ENCODE measurements at regions not wholly inside any gene's neighbourhood (a gene's known extent, or its start where the extent isn't known, plus 50 kb on each side); places are given as distances from the start of the nearest gene placed in this dataset.

DNA sequence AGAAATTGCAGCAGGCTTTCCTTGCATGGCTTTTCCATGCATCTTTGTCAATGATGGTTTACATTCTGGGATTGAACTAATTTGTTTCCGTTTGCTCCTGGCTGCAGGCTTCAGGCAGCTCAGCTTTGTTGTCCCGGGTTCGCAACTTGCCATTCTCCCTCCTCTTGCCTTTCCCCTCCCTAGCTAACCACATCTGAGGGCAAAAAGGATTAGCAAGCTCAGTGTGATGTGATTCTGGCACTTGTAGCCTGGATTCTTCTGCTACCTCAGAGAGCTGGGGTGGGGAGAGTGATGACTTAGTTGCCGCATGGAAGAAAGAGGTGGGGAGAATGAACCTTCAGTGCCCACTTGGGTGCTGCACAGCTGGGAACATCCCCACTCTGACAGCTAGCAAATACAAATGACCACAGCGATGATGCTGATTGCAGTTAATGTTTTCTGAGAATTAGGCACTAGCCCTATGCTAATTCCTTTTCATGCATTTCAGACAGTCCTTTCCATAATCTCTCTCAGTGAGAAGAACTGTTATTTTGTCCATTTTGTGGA lies 120.2 kb upstream of the SALL1 start:
- DNase-seq (ENCODE audit: low spot score) (no peak), ATAC-seq (no peak)
- Mint-ChIP-seq H3K27ac (no peak overlapping the region), H3K4me1 (no peaks in the 10 kb centered on the region), H3K27me3 (ENCODE audit: insufficient read depth, low read depth, poor library complexity) (peaks cover 1% of the 10 kb centered on the region), H3K4me3 (no peak overlapping the region), H3K36me3 (ENCODE audit: low read depth) (peaks cover 3% of the 10 kb centered on the region; the same call in 1 of the 3 replicates), H3K9me3 (peaks cover 10% of the 10 kb centered on the region)
- Histone ChIP-seq H3K27ac (ENCODE audit: low read depth) (no peak overlapping the region), H3K27me3 (ENCODE audit: insufficient read depth) (no peaks in the 10 kb centered on the region), H3K4me1 (ENCODE audit: insufficient read depth) (no peaks in the 10 kb centered on the region), H3K4me2 (no peak overlapping the region), H3K4me3 (no peak overlapping the region), H4K20me1 (replicated peaks; ENCODE audit: insufficient read depth) (no peaks in the 10 kb centered on the region), H3K9me2 (ENCODE audit: insufficient read depth) (peaks cover 10% of the 10 kb centered on the region; the same call in 1 of the 2 replicates), H2AFZ (no peak overlapping the region), H3F3A (replicated peaks; ENCODE audit: low read depth) (no peaks in the 10 kb centered on the region), H3K79me2 (replicated peaks; ENCODE audit: insufficient read depth) (no peaks in the 10 kb centered on the region), H3K36me3 (ENCODE audit: insufficient read depth) (no peaks in the 10 kb centered on the region)
- TF ChIP-seq STAT1 (IDR thresholded peaks at IDR 0.05; ENCODE audit: unreplicated experiment): no peak
- TF ChIP-seq EZH2 (IDR thresholded peaks at IDR 0.05; ENCODE audit: low read depth, unreplicated experiment): no peak
- no peak for TF ChIP-seq EZH2phosphoT487 (IDR thresholded peaks at IDR 0.05; ENCODE audit: unreplicated experiment)
- TF ChIP-seq ZNF114 (CRISPR knock-in tag; IDR thresholded peaks at IDR 0.05): no peak
- TF ChIP-seq NANOG (IDR thresholded peaks at IDR 0.05; ENCODE audit: borderline replicate concordance): no peak
- TF ChIP-seq, protein P1, sequence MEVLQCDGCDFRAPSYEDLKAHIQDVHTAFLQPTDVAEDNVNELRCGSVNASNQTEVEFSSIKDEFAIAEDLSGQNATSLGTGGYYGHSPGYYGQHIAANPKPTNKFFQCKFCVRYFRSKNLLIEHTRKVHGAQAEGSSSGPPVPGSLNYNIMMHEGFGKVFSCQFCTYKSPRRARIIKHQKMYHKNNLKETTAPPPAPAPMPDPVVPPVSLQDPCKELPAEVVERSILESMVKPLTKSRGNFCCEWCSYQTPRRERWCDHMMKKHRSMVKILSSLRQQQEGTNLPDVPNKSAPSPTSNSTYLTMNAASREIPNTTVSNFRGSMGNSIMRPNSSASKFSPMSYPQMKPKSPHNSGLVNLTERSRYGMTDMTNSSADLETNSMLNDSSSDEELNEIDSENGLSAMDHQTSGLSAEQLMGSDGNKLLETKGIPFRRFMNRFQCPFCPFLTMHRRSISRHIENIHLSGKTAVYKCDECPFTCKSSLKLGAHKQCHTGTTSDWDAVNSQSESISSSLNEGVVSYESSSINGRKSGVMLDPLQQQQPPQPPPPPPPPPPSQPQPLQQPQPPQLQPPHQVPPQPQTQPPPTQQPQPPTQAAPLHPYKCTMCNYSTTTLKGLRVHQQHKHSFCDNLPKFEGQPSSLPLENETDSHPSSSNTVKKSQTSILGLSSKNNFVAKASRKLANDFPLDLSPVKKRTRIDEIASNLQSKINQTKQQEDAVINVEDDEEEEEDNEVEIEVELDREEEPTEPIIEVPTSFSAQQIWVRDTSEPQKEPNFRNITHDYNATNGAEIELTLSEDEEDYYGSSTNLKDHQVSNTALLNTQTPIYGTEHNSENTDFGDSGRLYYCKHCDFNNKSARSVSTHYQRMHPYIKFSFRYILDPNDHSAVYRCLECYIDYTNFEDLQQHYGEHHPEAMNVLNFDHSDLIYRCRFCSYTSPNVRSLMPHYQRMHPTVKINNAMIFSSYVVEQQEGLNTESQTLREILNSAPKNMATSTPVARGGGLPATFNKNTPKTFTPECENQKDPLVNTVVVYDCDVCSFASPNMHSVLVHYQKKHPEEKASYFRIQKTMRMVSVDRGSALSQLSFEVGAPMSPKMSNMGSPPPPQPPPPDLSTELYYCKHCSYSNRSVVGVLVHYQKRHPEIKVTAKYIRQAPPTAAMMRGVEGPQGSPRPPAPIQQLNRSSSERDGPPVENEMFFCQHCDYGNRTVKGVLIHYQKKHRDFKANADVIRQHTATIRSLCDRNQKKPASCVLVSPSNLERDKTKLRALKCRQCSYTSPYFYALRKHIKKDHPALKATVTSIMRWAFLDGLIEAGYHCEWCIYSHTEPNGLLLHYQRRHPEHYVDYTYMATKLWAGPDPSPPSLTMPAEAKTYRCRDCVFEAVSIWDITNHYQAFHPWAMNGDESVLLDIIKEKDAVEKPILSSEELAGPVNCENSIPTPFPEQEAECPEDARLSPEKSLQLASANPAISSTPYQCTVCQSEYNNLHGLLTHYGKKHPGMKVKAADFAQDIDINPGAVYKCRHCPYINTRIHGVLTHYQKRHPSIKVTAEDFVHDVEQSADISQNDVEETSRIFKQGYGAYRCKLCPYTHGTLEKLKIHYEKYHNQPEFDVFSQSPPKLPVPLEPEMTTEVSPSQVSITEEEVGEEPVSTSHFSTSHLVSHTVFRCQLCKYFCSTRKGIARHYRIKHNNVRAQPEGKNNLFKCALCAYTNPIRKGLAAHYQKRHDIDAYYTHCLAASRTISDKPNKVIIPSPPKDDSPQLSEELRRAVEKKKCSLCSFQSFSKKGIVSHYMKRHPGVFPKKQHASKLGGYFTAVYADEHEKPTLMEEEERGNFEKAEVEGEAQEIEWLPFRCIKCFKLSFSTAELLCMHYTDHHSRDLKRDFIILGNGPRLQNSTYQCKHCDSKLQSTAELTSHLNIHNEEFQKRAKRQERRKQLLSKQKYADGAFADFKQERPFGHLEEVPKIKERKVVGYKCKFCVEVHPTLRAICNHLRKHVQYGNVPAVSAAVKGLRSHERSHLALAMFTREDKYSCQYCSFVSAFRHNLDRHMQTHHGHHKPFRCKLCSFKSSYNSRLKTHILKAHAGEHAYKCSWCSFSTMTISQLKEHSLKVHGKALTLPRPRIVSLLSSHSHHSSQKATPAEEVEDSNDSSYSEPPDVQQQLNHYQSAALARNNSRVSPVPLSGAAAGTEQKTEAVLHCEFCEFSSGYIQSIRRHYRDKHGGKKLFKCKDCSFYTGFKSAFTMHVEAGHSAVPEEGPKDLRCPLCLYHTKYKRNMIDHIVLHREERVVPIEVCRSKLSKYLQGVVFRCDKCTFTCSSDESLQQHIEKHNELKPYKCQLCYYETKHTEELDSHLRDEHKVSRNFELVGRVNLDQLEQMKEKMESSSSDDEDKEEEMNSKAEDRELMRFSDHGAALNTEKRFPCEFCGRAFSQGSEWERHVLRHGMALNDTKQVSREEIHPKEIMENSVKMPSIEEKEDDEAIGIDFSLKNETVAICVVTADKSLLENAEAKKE (CRISPR knock-in tag; IDR thresholded peaks at IDR 0.05): no peak
- TF ChIP-seq, protein P2, sequence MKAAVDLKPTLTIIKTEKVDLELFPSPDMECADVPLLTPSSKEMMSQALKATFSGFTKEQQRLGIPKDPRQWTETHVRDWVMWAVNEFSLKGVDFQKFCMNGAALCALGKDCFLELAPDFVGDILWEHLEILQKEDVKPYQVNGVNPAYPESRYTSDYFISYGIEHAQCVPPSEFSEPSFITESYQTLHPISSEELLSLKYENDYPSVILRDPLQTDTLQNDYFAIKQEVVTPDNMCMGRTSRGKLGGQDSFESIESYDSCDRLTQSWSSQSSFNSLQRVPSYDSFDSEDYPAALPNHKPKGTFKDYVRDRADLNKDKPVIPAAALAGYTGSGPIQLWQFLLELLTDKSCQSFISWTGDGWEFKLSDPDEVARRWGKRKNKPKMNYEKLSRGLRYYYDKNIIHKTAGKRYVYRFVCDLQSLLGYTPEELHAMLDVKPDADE (IDR thresholded peaks at IDR 0.05): no peak
- TF ChIP-seq POLR2AphosphoS5 (IDR thresholded peaks at IDR 0.05; ENCODE audit: low read depth): no peak
- TF ChIP-seq, protein P3, sequence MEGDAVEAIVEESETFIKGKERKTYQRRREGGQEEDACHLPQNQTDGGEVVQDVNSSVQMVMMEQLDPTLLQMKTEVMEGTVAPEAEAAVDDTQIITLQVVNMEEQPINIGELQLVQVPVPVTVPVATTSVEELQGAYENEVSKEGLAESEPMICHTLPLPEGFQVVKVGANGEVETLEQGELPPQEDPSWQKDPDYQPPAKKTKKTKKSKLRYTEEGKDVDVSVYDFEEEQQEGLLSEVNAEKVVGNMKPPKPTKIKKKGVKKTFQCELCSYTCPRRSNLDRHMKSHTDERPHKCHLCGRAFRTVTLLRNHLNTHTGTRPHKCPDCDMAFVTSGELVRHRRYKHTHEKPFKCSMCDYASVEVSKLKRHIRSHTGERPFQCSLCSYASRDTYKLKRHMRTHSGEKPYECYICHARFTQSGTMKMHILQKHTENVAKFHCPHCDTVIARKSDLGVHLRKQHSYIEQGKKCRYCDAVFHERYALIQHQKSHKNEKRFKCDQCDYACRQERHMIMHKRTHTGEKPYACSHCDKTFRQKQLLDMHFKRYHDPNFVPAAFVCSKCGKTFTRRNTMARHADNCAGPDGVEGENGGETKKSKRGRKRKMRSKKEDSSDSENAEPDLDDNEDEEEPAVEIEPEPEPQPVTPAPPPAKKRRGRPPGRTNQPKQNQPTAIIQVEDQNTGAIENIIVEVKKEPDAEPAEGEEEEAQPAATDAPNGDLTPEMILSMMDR (conservative IDR thresholded peaks at IDR 0.05; ENCODE audit: low read depth in 2 of 2): no peak
- no peak for TF ChIP-seq ZNF331 (CRISPR knock-in tag; IDR thresholded peaks at IDR 0.05; ENCODE audit: low read depth)
- no peak for TF ChIP-seq JUNB (IDR thresholded peaks at IDR 0.05; ENCODE audit: unreplicated experiment)
- TF ChIP-seq, protein P4, sequence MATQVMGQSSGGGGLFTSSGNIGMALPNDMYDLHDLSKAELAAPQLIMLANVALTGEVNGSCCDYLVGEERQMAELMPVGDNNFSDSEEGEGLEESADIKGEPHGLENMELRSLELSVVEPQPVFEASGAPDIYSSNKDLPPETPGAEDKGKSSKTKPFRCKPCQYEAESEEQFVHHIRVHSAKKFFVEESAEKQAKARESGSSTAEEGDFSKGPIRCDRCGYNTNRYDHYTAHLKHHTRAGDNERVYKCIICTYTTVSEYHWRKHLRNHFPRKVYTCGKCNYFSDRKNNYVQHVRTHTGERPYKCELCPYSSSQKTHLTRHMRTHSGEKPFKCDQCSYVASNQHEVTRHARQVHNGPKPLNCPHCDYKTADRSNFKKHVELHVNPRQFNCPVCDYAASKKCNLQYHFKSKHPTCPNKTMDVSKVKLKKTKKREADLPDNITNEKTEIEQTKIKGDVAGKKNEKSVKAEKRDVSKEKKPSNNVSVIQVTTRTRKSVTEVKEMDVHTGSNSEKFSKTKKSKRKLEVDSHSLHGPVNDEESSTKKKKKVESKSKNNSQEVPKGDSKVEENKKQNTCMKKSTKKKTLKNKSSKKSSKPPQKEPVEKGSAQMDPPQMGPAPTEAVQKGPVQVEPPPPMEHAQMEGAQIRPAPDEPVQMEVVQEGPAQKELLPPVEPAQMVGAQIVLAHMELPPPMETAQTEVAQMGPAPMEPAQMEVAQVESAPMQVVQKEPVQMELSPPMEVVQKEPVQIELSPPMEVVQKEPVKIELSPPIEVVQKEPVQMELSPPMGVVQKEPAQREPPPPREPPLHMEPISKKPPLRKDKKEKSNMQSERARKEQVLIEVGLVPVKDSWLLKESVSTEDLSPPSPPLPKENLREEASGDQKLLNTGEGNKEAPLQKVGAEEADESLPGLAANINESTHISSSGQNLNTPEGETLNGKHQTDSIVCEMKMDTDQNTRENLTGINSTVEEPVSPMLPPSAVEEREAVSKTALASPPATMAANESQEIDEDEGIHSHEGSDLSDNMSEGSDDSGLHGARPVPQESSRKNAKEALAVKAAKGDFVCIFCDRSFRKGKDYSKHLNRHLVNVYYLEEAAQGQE (IDR thresholded peaks at IDR 0.05; ENCODE audit: unreplicated experiment): no peak
- no peak for TF ChIP-seq CREB1 (CRISPR knock-in tag; IDR thresholded peaks at IDR 0.05; ENCODE audit: low read depth)
